ENCODE measurements at regions not wholly inside any gene's neighbourhood (a gene's known extent, or its start where the extent isn't known, plus 50 kb on each side); places are given as distances from the start of the nearest gene placed in this dataset.
A peak's percentile ranks its signal among the peaks of the same experiment; 100 is the strongest.
"Not testable (repeated sequence)": the region's sequence is repeated elsewhere in the genome, so short reads cannot be mapped to it uniquely, and the experiment has no call there.

- Mint-ChIP-seq H3K9me3 (no peaks in the 10 kb centered on the region), H3K4me1 (ENCODE audit: low read depth) (peaks cover 16% of the 10 kb centered on the region), H3K36me3 (ENCODE audit: low read depth) (no peaks in the 10 kb centered on the region), H3K27me3 (no peaks in the 10 kb centered on the region), H3K27ac (no peak overlapping the region), H3K4me3 (no peak overlapping the region)
- intact Hi-C loops (cut with micrococcal nuclease): no loop called here
These were observed 52.0 kb upstream of the FYN start for GRCh38 chr6:111925296-111925695.

- Mint-ChIP-seq H3K27ac (no peak overlapping the region), H3K9me3 (peaks cover 5% of the 10 kb centered on the region)
- intact Hi-C loops (cut with micrococcal nuclease): no loop called here
These were observed 53.6 kb upstream of the FYN start for GRCh38 chr6:111926731-111927302.

GRCh38 chr6:111927321-111927720 lies 54.1 kb upstream of the FYN start:
- H3K4me3 Mint-ChIP-seq: no peak overlapping the region
- intact Hi-C loops (cut with micrococcal nuclease): no loop called here
- no peaks in the 10 kb centered on the region for H3K36me3 Mint-ChIP-seq (ENCODE audit: low read depth)
- peaks cover 12% of the 10 kb centered on the region for H3K4me1 Mint-ChIP-seq (ENCODE audit: low read depth)
- H3K27ac Mint-ChIP-seq: no peak overlapping the region
- peaks cover 10% of the 10 kb centered on the region for H3K9me3 Mint-ChIP-seq
- no peaks in the 10 kb centered on the region for H3K27me3 Mint-ChIP-seq

More at GRCh38 chr6:111926731-111927302, 53.6 kb upstream of the FYN start:
- no peak overlapping the region for H3K4me3 Mint-ChIP-seq
- peaks cover 12% of the 10 kb centered on the region for H3K4me1 Mint-ChIP-seq (ENCODE audit: low read depth)
- no peaks in the 10 kb centered on the region for H3K27me3 Mint-ChIP-seq
- no peaks in the 10 kb centered on the region for H3K36me3 Mint-ChIP-seq (ENCODE audit: low read depth)

GRCh38 chr6:111928139-111928538 lies 54.9 kb upstream of the FYN start:
- Mint-ChIP-seq H3K36me3 (ENCODE audit: low read depth) (no peaks in the 10 kb centered on the region), H3K27me3 (no peaks in the 10 kb centered on the region), H3K4me3 (no peak overlapping the region), H3K4me1 (ENCODE audit: low read depth) (peaks cover 12% of the 10 kb centered on the region), H3K27ac (no peak overlapping the region), H3K9me3 (peaks cover 14% of the 10 kb centered on the region)
- intact Hi-C loops (cut with micrococcal nuclease): no loop called here

GRCh38 chr6:111934611-111935010 lies 61.4 kb upstream of the FYN start:
- peaks cover 14% of the 10 kb centered on the region for H3K9me3 Mint-ChIP-seq
- intact Hi-C loops (cut with micrococcal nuclease): not testable (repeated sequence)

GRCh38 chr6:111936718-111937117 lies 63.5 kb upstream of the FYN start:
- intact Hi-C loops (cut with micrococcal nuclease): no loop called here
- H3K27ac Mint-ChIP-seq: no peak overlapping the region
- no peak overlapping the region for H3K4me3 Mint-ChIP-seq
- H3K27me3 Mint-ChIP-seq: peaks cover 15% of the 10 kb centered on the region
- peaks cover 24% of the 10 kb centered on the region for H3K4me1 Mint-ChIP-seq (ENCODE audit: low read depth)
- H3K36me3 Mint-ChIP-seq (ENCODE audit: low read depth): no peaks in the 10 kb centered on the region
- H3K9me3 Mint-ChIP-seq: peaks cover 9% of the 10 kb centered on the region

More at GRCh38 chr6:111934611-111935010, 61.4 kb upstream of the FYN start:
- H3K36me3 Mint-ChIP-seq (ENCODE audit: low read depth); H3K4me1 Mint-ChIP-seq (ENCODE audit: low read depth); H3K4me3 Mint-ChIP-seq; H3K27ac Mint-ChIP-seq: not testable (repeated sequence)
- H3K27me3 Mint-ChIP-seq: peaks cover 15% of the 10 kb centered on the region

- intact Hi-C loops (cut with micrococcal nuclease): no loop called here
- Mint-ChIP-seq H3K27ac (no peak overlapping the region), H3K9me3 (no peaks in the 10 kb centered on the region)
These were observed 65.5 kb upstream of the FYN start for GRCh38 chr6:111938710-111939109.

GRCh38 chr6:111939902-111940301 lies 66.7 kb upstream of the FYN start:
- Mint-ChIP-seq H3K27ac (no peak overlapping the region), H3K9me3 (no peaks in the 10 kb centered on the region), H3K4me3 (no peak overlapping the region), H3K27me3 (peaks cover 12% of the 10 kb centered on the region), H3K4me1 (ENCODE audit: low read depth) (peaks cover 51% of the 10 kb centered on the region), H3K36me3 (ENCODE audit: low read depth) (no peaks in the 10 kb centered on the region)
- intact Hi-C loops (cut with micrococcal nuclease): no loop called here

More at GRCh38 chr6:111938710-111939109, 65.5 kb upstream of the FYN start:
- peaks cover 11% of the 10 kb centered on the region for H3K27me3 Mint-ChIP-seq
- H3K4me1 Mint-ChIP-seq (ENCODE audit: low read depth): peaks cover 42% of the 10 kb centered on the region
- H3K36me3 Mint-ChIP-seq (ENCODE audit: low read depth): no peaks in the 10 kb centered on the region
- no peak overlapping the region for H3K4me3 Mint-ChIP-seq

- Mint-ChIP-seq H3K36me3 (ENCODE audit: low read depth) (no peaks in the 10 kb centered on the region), H3K27ac (no peak overlapping the region), H3K4me1 (ENCODE audit: low read depth) (peaks cover 57% of the 10 kb centered on the region), H3K9me3 (no peaks in the 10 kb centered on the region), H3K27me3 (peaks cover 12% of the 10 kb centered on the region), H3K4me3 (no peak overlapping the region)
- intact Hi-C loops (cut with micrococcal nuclease): no loop called here
These were observed 67.5 kb upstream of the FYN start for GRCh38 chr6:111940801-111941200.

GRCh38 chr6:111941686-111942330 lies 68.6 kb upstream of the FYN start:
- peak overlapping the region; percentile 11 for H3K27ac Mint-ChIP-seq
- H3K27me3 Mint-ChIP-seq: peaks cover 12% of the 10 kb centered on the region
- H3K9me3 Mint-ChIP-seq: no peaks in the 10 kb centered on the region
- H3K4me1 Mint-ChIP-seq (ENCODE audit: low read depth): peaks cover 51% of the 10 kb centered on the region
- intact Hi-C loops (cut with micrococcal nuclease): no loop called here
- no peaks in the 10 kb centered on the region for H3K36me3 Mint-ChIP-seq (ENCODE audit: low read depth)
- H3K4me3 Mint-ChIP-seq: no peak overlapping the region

- H3K27ac Mint-ChIP-seq: peak overlapping the region; percentile 11
- peaks cover 51% of the 10 kb centered on the region for H3K4me1 Mint-ChIP-seq (ENCODE audit: low read depth)
- H3K27me3 Mint-ChIP-seq: peaks cover 10% of the 10 kb centered on the region
- H3K36me3 Mint-ChIP-seq (ENCODE audit: low read depth): no peaks in the 10 kb centered on the region
- no peaks in the 10 kb centered on the region for H3K9me3 Mint-ChIP-seq
- intact Hi-C loops (cut with micrococcal nuclease): no loop called here
- no peak overlapping the region for H3K4me3 Mint-ChIP-seq
These were observed 69.3 kb upstream of the FYN start for GRCh38 chr6:111942561-111942960.

GRCh38 chr6:111943266-111943665 lies 70.0 kb upstream of the FYN start:
- intact Hi-C loops (cut with micrococcal nuclease): no loop called here
- Mint-ChIP-seq H3K4me1 (ENCODE audit: low read depth) (peaks cover 51% of the 10 kb centered on the region), H3K27me3 (peaks cover 11% of the 10 kb centered on the region), H3K27ac (no peak overlapping the region), H3K9me3 (no peaks in the 10 kb centered on the region), H3K36me3 (ENCODE audit: low read depth) (no peaks in the 10 kb centered on the region), H3K4me3 (no peak overlapping the region)

GRCh38 chr6:111943726-111944125 lies 70.5 kb upstream of the FYN start:
- H3K27ac Mint-ChIP-seq: no peak overlapping the region
- intact Hi-C loops (cut with micrococcal nuclease): no loop called here

GRCh38 chr6:111944541-111944940 lies 71.3 kb upstream of the FYN start:
- Mint-ChIP-seq H3K27me3 (peaks cover 14% of the 10 kb centered on the region), H3K27ac (no peak overlapping the region), H3K4me1 (ENCODE audit: low read depth) (peaks cover 51% of the 10 kb centered on the region), H3K36me3 (ENCODE audit: low read depth) (no peaks in the 10 kb centered on the region), H3K9me3 (no peaks in the 10 kb centered on the region), H3K4me3 (no peak overlapping the region)
- intact Hi-C loops (cut with micrococcal nuclease): no loop called here

More at GRCh38 chr6:111943726-111944125, 70.5 kb upstream of the FYN start:
- peaks cover 9% of the 10 kb centered on the region for H3K27me3 Mint-ChIP-seq
- peaks cover 51% of the 10 kb centered on the region for H3K4me1 Mint-ChIP-seq (ENCODE audit: low read depth)
- no peak overlapping the region for H3K4me3 Mint-ChIP-seq
- H3K9me3 Mint-ChIP-seq: no peaks in the 10 kb centered on the region
- no peaks in the 10 kb centered on the region for H3K36me3 Mint-ChIP-seq (ENCODE audit: low read depth)

- Mint-ChIP-seq H3K4me1 (ENCODE audit: low read depth) (peaks cover 31% of the 10 kb centered on the region), H3K4me3 (no peak overlapping the region), H3K27ac (no peak overlapping the region), H3K36me3 (ENCODE audit: low read depth) (no peaks in the 10 kb centered on the region), H3K9me3 (peaks cover 9% of the 10 kb centered on the region), H3K27me3 (peaks cover 7% of the 10 kb centered on the region)
- intact Hi-C loops (cut with micrococcal nuclease): no loop called here
These were observed 76.3 kb upstream of the FYN start for GRCh38 chr6:111949546-111949945.
